ENCODE measurements at regions not wholly inside any gene's neighbourhood (a gene's known extent, or its start where the extent isn't known, plus 50 kb on each side); places are given as distances from the start of the nearest gene placed in this dataset.
"Not testable (repeated sequence)": the region's sequence is repeated elsewhere in the genome, so short reads cannot be mapped to it uniquely, and the experiment has no call there.

GRCh38 chr10:111319866-111320265 is 243.0 kb downstream of the ADRA2A start (continued):
- TF ChIP-seq WRNIP1 (IDR thresholded peaks at IDR 0.05; ENCODE audit: borderline replicate concordance, low read depth, low read length) (no peak), CBX3 (IDR thresholded peaks at IDR 0.05; ENCODE audit: borderline replicate concordance, low read depth) (no peak), BHLHE40 (IDR thresholded peaks at IDR 0.05; ENCODE audit: borderline replicate concordance in 1 of 2, low read depth in 2 of 2, low read length in 1 of 2) (no peak)

GRCh38 chr10:111323389-111323966 is 246.6 kb downstream of the ADRA2A start:
- no peaks in the 10 kb centered on the region for H3K79me2 ChIP-seq (ENCODE audit: control insufficient read depth, insufficient read depth, low read length)
- no peak for DNase-seq (ENCODE audit: low read depth, low spot score)
- H3K4me2 ChIP-seq (ENCODE audit: control insufficient read depth, insufficient read depth) = no peak overlapping the region
- H4K20me1 ChIP-seq (ENCODE audit: control insufficient read depth, insufficient read depth) = no peaks in the 10 kb centered on the region
- CTCF ChIA-PET = interaction anchor here (0.7 to 1.2 kb wide), 3 partner anchors 13 to 713 kb away, joined by 3 to 4 read pairs (median 3); no protein-coding TSS in a partner anchor
- POLR2A ChIA-PET = no interaction called here
- H2AFZ ChIP-seq (ENCODE audit: control insufficient read depth, low read depth, low read length) = no peak overlapping the region
- FAIRE-seq = no peak
- intact Hi-C loops (cut with micrococcal nuclease; ENCODE audit: unreplicated experiment) = no loop called here
- H3K27me3 ChIP-seq (replicated peaks in 1 of 2; ENCODE audit: control insufficient read depth in 2 of 2, insufficient read depth in 2 of 2, low read length in 1 of 2) = no peaks in the 10 kb centered on the region
- no peaks in the 10 kb centered on the region for H3K4me1 ChIP-seq (ENCODE audit: control insufficient read depth, insufficient read depth, low read length)
- H3K4me3 ChIP-seq = no peak overlapping the region
- H3K9ac ChIP-seq (ENCODE audit: control insufficient read depth, insufficient read depth, low read length) = no peak overlapping the region
- no TSS peak for BruUV-seq (replicated peaks)
- no peaks in the 10 kb centered on the region for H3K9me3 ChIP-seq (replicated peaks; ENCODE audit: control insufficient read depth, insufficient read depth, low read length)
- RAD21 ChIA-PET (ENCODE audit: unreplicated experiment) = no interaction called here
- no peak for TF ChIP-seq EED (IDR thresholded peaks at IDR 0.05; ENCODE audit: low read depth)
- peak in 2 of 3 experiments; percentile 1 to 9; a peak in 1 of 6 replicates for TF ChIP-seq CTCF (IDR thresholded peaks at IDR 0.05 in 2 of 3, conservative IDR thresholded peaks at IDR 0.05 in 1 of 3; ENCODE audit: control insufficient read depth in 2 of 3, extremely low read depth in 1 of 3, insufficient read depth in 1 of 3, low read depth in 3 of 3, low read length in 3 of 3)
- no peak for TF ChIP-seq SP1 (IDR thresholded peaks at IDR 0.05; ENCODE audit: low read depth, low read length)
- TF ChIP-seq RAD21 (IDR thresholded peaks at IDR 0.05; ENCODE audit: insufficient read depth, low read depth, low read length) = peak; percentile 31; the same call in 1 of the 2 replicates
- no peak for TF ChIP-seq ZNF207 (IDR thresholded peaks at IDR 0.05; ENCODE audit: borderline replicate concordance)
- no peak for TF ChIP-seq BHLHE40 (IDR thresholded peaks at IDR 0.05; ENCODE audit: borderline replicate concordance in 1 of 2, low read depth in 2 of 2, low read length in 1 of 2)
- in situ Hi-C loops (cut with MboI) = no loop called here
- no peak overlapping the region for H3K27ac ChIP-seq (ENCODE audit: control insufficient read depth, insufficient read depth)
- WGBS (ENCODE audit: insufficient coverage, insufficient replicate concordance, low lambda C conversion rate, missing lambda C conversion rate) = 24% methylated on average over 3 of the region's 3 CpGs
- ATAC-seq = no peak
- SMC1A ChIA-PET (ENCODE audit: uncharacterized antibody, unreplicated experiment) = interaction anchor here (1.1 kb wide), 1 partner anchor 520 kb away, joined by 3 read pairs; no protein-coding TSS in a partner anchor
- H3K36me3 ChIP-seq (ENCODE audit: control insufficient read depth in 2 of 2, insufficient read depth in 2 of 2, low read length in 1 of 2) = no peaks in the 10 kb centered on the region

- RAD21 ChIA-PET (ENCODE audit: unreplicated experiment); CTCF ChIA-PET; H3K9ac ChIP-seq (ENCODE audit: control insufficient read depth, insufficient read depth, low read length); H3K4me2 ChIP-seq (ENCODE audit: control insufficient read depth, insufficient read depth); H3K27ac ChIP-seq (ENCODE audit: control insufficient read depth, insufficient read depth); DNase-seq (ENCODE audit: low read depth, low spot score); H2AFZ ChIP-seq (ENCODE audit: control insufficient read depth, low read depth, low read length); POLR2A ChIA-PET; H3K36me3 ChIP-seq (ENCODE audit: control insufficient read depth in 2 of 2, insufficient read depth in 2 of 2, low read length in 1 of 2); H3K79me2 ChIP-seq (ENCODE audit: control insufficient read depth, insufficient read depth, low read length); H3K4me3 ChIP-seq; ATAC-seq; intact Hi-C loops (cut with micrococcal nuclease; ENCODE audit: unreplicated experiment); BruUV-seq (replicated peaks); H3K9me3 ChIP-seq (replicated peaks; ENCODE audit: control insufficient read depth, insufficient read depth, low read length); H3K4me1 ChIP-seq (ENCODE audit: control insufficient read depth, insufficient read depth, low read length); H3K27me3 ChIP-seq (replicated peaks in 1 of 2; ENCODE audit: control insufficient read depth in 2 of 2, insufficient read depth in 2 of 2, low read length in 1 of 2); FAIRE-seq; SMC1A ChIA-PET (ENCODE audit: uncharacterized antibody, unreplicated experiment); H4K20me1 ChIP-seq (ENCODE audit: control insufficient read depth, insufficient read depth): not testable (repeated sequence)
- WGBS (ENCODE audit: insufficient coverage, insufficient replicate concordance, low lambda C conversion rate, missing lambda C conversion rate) = 44% methylated on average over 1 of the region's 1 CpG
- in situ Hi-C loops (cut with MboI) = loop anchor here (25.0 kb wide), 1 partner anchor 595 kb away; no protein-coding TSS in a partner anchor
These were observed 255.3 kb downstream of the ADRA2A start for GRCh38 chr10:111332174-111332573.
